ENCODE measurements at regions not wholly inside any gene's neighbourhood (a gene's known extent, or its start where the extent isn't known, plus 50 kb on each side); places are given as distances from the start of the nearest gene placed in this dataset.

GRCh38 chr17:54839447-54839846 lies 61.2 kb upstream of the TOM1L1 start:
- no peak for DNase-seq

DNA sequence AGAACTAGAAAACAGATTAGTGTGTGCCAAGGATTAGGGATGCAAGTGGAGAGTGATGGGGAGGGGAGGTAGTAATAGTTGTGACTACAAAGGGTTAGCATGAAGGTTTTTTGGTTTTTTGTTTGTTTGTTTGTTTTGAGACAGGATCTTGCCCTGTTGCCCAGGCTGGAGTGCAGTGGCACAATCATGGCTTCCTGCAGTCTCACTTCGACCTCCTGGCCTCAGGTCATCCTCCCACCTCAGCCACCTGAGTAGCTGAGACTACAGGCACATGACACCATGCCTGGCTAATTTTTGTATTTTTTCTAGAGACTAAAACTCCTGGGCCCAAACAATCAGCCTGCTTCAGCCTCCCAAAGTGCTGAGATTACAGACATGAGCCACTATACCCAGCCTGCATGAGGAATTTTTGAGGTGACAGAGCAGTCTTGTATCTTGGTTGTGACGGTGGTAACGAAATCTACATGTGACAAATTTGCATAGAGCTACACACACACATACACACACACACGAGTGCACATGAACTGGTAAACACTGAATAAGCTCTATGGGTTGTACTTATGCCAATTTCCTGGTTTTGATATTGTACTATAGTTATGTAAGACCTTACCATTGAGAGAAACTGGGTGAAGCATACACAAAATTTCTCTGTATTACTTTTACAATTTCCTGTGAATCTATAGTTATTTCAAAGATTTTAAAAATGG lies 59.6 kb upstream of the TOM1L1 start:
- DNase-seq = no peak

DNA sequence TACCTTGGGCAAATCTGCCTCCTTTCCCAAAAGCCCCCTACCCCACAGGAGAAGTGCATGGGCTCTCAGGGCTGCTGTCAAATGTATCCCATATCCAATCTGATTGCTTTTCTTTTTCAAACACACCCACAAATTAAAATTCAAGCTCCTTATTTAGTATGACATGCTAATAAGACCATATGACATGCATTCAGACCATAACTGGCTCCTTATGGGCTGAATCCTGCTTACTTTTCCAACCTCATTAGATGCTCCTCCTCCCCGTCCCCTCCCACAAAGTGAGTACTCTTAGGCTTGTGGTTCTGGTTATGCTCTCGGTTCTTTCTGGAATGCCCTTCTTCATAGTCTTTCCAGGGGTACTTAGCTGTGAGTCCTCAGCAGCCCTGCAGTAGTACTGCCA lies 59.0 kb upstream of the TOM1L1 start:
- no peak for DNase-seq

DNA sequence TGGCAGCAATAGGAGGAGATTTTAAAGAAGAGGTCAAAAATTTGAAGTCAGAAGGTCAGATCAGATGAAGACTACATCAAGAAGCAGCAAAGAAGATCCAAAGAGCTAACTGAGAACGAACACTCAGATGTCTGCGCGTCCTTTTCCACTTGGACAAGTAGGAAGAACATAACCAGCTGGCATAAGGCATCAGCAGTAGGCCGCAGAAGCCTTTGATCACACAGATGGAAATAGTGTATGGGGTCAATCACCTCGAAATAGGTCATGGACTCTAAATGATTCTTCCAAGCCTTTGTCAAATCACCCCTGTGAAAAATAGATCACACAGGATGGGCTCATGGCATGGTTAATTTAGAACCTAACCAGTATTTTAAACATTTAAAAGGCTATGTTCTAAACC lies 56.4 kb upstream of the TOM1L1 start:
- no peak for DNase-seq

DNA sequence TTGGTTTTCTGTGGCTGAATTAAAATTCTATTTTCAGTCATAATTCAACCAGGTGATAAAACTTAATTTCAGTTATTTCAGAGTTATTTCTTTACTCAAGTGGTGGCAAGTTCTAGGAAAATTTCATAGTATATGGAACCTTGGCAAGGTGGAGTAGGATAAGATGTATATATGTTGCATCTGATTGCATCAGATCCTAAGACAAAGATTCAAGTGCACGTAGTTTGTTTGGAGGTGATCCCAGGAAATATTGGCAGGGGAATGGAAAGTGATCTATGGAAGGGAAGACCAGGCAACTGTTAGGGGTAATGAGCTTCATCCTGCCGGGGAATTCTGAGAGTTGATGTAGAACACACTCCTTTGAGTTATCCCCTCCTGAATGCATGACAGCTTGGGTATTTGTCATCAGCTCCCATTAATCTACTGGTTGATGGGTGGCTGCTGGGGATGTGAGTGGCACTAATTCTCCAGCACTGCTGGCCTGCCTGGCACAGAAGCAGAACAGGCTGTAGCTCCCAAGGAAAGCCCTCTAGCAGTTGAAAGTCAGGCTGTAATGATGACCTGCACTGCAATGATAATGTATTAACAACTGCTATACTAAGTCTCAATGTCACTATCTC lies 52.2 kb upstream of the TOM1L1 start:
- no peak for DNase-seq

DNA sequence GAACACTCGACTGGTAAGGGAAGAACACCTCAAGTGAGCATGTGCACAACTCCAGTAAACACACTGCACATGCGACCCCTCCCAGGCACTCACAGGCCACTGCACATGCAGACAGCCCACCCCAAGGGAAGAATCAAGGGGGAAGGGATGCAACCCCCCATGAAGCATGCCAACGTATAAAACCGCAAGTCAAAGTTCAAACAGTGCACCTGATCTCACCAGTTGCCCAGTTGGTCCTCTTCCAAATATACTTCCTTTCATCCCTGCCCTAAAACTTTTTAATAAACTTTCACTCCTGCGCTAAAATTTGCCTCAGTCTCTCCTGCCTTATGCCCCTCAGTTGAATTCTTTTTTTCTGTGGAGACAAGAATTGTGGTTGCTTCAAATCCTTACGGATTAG lies 51.0 kb upstream of the TOM1L1 start:
- DNase-seq = no peak

All from left kidney (tissue), 1 donor.